ENCODE measurements at regions not wholly inside any gene's neighbourhood (a gene's known extent, or its start where the extent isn't known, plus 50 kb on each side); places are given as distances from the start of the nearest gene placed in this dataset.

GRCh38 chr2:138948070-138948539 is 167.9 kb upstream of the NXPH2 start:
- H3K27me3 ChIP-seq (ENCODE audit: insufficient read depth, low read length, poor library complexity) = no peaks in the 10 kb centered on the region
- no peak overlapping the region for H3K4me2 ChIP-seq (ENCODE audit: insufficient read depth, low read length)
- H2AFZ ChIP-seq (ENCODE audit: low read depth, low read length) = no peak overlapping the region
- H3K9ac ChIP-seq (ENCODE audit: low read depth, low read length) = no peak overlapping the region
- TF ChIP-seq, protein P1, sequence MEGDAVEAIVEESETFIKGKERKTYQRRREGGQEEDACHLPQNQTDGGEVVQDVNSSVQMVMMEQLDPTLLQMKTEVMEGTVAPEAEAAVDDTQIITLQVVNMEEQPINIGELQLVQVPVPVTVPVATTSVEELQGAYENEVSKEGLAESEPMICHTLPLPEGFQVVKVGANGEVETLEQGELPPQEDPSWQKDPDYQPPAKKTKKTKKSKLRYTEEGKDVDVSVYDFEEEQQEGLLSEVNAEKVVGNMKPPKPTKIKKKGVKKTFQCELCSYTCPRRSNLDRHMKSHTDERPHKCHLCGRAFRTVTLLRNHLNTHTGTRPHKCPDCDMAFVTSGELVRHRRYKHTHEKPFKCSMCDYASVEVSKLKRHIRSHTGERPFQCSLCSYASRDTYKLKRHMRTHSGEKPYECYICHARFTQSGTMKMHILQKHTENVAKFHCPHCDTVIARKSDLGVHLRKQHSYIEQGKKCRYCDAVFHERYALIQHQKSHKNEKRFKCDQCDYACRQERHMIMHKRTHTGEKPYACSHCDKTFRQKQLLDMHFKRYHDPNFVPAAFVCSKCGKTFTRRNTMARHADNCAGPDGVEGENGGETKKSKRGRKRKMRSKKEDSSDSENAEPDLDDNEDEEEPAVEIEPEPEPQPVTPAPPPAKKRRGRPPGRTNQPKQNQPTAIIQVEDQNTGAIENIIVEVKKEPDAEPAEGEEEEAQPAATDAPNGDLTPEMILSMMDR (IDR thresholded peaks at IDR 0.05; ENCODE audit: borderline replicate concordance, extremely low read depth, low read length, poor library complexity, severe bottlenecking) = no peak
- TF ChIP-seq EZH2 (IDR thresholded peaks at IDR 0.05; ENCODE audit: borderline replicate concordance, low read depth, low read length, severe bottlenecking) = no peak
- no peak overlapping the region for H3K27ac ChIP-seq (ENCODE audit: low read length)
- ATAC-seq (ENCODE audit: insufficient read depth, low read depth) (no peak), DNase-seq (no peak)
- H3K79me2 ChIP-seq (ENCODE audit: insufficient read depth, low read length) = no peaks in the 10 kb centered on the region
- H3K4me3 ChIP-seq (ENCODE audit: low read depth in 1 of 2, low read length in 2 of 2) = no peak overlapping the region
- H4K20me1 ChIP-seq (ENCODE audit: insufficient read depth, low read length) = no peaks in the 10 kb centered on the region
- no peaks in the 10 kb centered on the region for H3K9me3 ChIP-seq (ENCODE audit: insufficient read depth, low read length, severe bottlenecking)
- no peaks in the 10 kb centered on the region for H3K36me3 ChIP-seq (ENCODE audit: insufficient read depth, low read length)
- H3K4me1 ChIP-seq (ENCODE audit: insufficient read depth, low read length) = no peaks in the 10 kb centered on the region

DNA sequence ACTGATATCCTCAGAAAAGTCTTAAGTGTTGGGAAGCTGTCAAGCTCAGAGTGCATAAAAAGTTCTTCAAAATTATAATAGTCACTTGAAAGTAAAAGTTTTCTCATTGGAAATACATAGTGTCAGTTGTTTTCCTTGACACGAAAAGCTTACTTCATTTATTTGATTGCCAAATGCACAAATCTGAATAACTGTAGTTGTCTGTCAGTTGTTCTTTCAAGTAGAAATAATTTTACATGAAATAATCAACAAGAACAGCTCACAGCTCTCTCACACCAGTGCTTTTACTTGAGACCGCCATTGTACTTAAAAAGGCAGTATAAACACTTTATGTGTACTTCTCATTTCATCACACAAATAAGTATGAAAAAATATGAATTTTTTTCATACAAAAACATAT is 163.3 kb upstream of the NXPH2 start:
- H3K27ac ChIP-seq (ENCODE audit: low read length) = no peak overlapping the region
- H3K36me3 ChIP-seq (ENCODE audit: insufficient read depth, low read length) = no peaks in the 10 kb centered on the region
- H3K9me3 ChIP-seq (ENCODE audit: insufficient read depth, low read length, severe bottlenecking) = no peaks in the 10 kb centered on the region
- no peaks in the 10 kb centered on the region for H4K20me1 ChIP-seq (ENCODE audit: insufficient read depth, low read length)
- H3K27me3 ChIP-seq (ENCODE audit: insufficient read depth, low read length, poor library complexity) = no peaks in the 10 kb centered on the region
- H2AFZ ChIP-seq (ENCODE audit: low read depth, low read length) = no peak overlapping the region
- DNase-seq = no peak
- no peak overlapping the region for H3K9ac ChIP-seq (ENCODE audit: low read depth, low read length)
- no peaks in the 10 kb centered on the region for H3K79me2 ChIP-seq (ENCODE audit: insufficient read depth, low read length)
- ATAC-seq (ENCODE audit: insufficient read depth, low read depth) = no peak
- no peak overlapping the region for H3K4me3 ChIP-seq (ENCODE audit: low read depth in 1 of 2, low read length in 2 of 2)
- TF ChIP-seq, protein P1 (IDR thresholded peaks at IDR 0.05; ENCODE audit: borderline replicate concordance, extremely low read depth, low read length, poor library complexity, severe bottlenecking) = no peak
- no peak for TF ChIP-seq EZH2 (IDR thresholded peaks at IDR 0.05; ENCODE audit: borderline replicate concordance, low read depth, low read length, severe bottlenecking)
- no peaks in the 10 kb centered on the region for H3K4me1 ChIP-seq (ENCODE audit: insufficient read depth, low read length)
- no peak overlapping the region for H3K4me2 ChIP-seq (ENCODE audit: insufficient read depth, low read length)

GRCh38 chr2:138942466-138942865 is 162.3 kb upstream of the NXPH2 start:
- no peaks in the 10 kb centered on the region for H3K27me3 ChIP-seq (ENCODE audit: insufficient read depth, low read length, poor library complexity)
- H2AFZ ChIP-seq (ENCODE audit: low read depth, low read length) = no peak overlapping the region
- no peaks in the 10 kb centered on the region for H3K4me1 ChIP-seq (ENCODE audit: insufficient read depth, low read length)
- H3K36me3 ChIP-seq (ENCODE audit: insufficient read depth, low read length) = no peaks in the 10 kb centered on the region
- no peak for TF ChIP-seq EZH2 (IDR thresholded peaks at IDR 0.05; ENCODE audit: borderline replicate concordance, low read depth, low read length, severe bottlenecking)
- TF ChIP-seq, protein P1 (IDR thresholded peaks at IDR 0.05; ENCODE audit: borderline replicate concordance, extremely low read depth, low read length, poor library complexity, severe bottlenecking) = no peak
- no peak overlapping the region for H3K9ac ChIP-seq (ENCODE audit: low read depth, low read length)
- no peak for DNase-seq
- no peaks in the 10 kb centered on the region for H3K79me2 ChIP-seq (ENCODE audit: insufficient read depth, low read length)
- no peaks in the 10 kb centered on the region for H3K9me3 ChIP-seq (ENCODE audit: insufficient read depth, low read length, severe bottlenecking)
- H3K4me3 ChIP-seq (ENCODE audit: low read depth in 1 of 2, low read length in 2 of 2) = no peak overlapping the region
- no peak for ATAC-seq (ENCODE audit: insufficient read depth, low read depth)
- H3K27ac ChIP-seq (ENCODE audit: low read length) = no peak overlapping the region
- H3K4me2 ChIP-seq (ENCODE audit: insufficient read depth, low read length) = no peak overlapping the region
- no peaks in the 10 kb centered on the region for H4K20me1 ChIP-seq (ENCODE audit: insufficient read depth, low read length)

Data from DND-41 (cell line).